Stimulated activated CD4-positive, alpha-beta T cell treated with anti-CD3 and anti-CD28 coated beads, Interleukin-1b, Interleukin-23, amount 100 ng/mL, for 4 hours (primary cell): ENCODE measurements at regions not wholly inside any gene's neighbourhood (a gene's known extent, or its start where the extent isn't known, plus 50 kb on each side); places are given as distances from the start of the nearest gene placed in this dataset.
"Not testable (repeated sequence)": the region's sequence is repeated elsewhere in the genome, so short reads cannot be mapped to it uniquely, and the experiment has no call there.

Experiments
- DNase-seq, 2 donors: peaks; one replicate each; pipeline ENCODE4 v3.0.0-alpha.2; 2020; ENCODE audit warnings: low read depth in 2 of 2

GRCh38 chr5:74461251-74461650 lies 179.3 kb downstream of the ENC1 start:
- no peak for DNase-seq

GRCh38 chr5:74460694-74461093 lies 179.8 kb downstream of the ENC1 start:
- DNase-seq = no peak

- no peak for DNase-seq
Measured at GRCh38 chr5:74459984-74460383, 180.5 kb downstream of the ENC1 start.

- DNase-seq = no peak
Measured at GRCh38 chr5:74457876-74458275, 182.7 kb downstream of the ENC1 start.

- no peak for DNase-seq
Measured at GRCh38 chr5:74454263-74455030, 186.1 kb downstream of the ENC1 start.

GRCh38 chr5:74452856-74453255 lies 187.7 kb downstream of the ENC1 start:
- no peak for DNase-seq

GRCh38 chr5:74450095-74450494 lies 190.4 kb downstream of the ENC1 start:
- no peak for DNase-seq

GRCh38 chr5:74446725-74447241 lies 193.7 kb downstream of the ENC1 start:
- DNase-seq = no peak

GRCh38 chr5:74442466-74442865 lies 198.1 kb downstream of the ENC1 start:
- no peak for DNase-seq

GRCh38 chr5:74441616-74442015 lies 198.9 kb downstream of the ENC1 start:
- DNase-seq = no peak

GRCh38 chr5:74440341-74440740 lies 200.2 kb downstream of the ENC1 start:
- no peak for DNase-seq

- DNase-seq = not testable (repeated sequence)
Measured at GRCh38 chr5:74437870-74438269, 202.7 kb downstream of the ENC1 start.

- no peak for DNase-seq
Measured at GRCh38 chr5:74433896-74434829, 206.4 kb downstream of the ENC1 start.

- no peak for DNase-seq
Measured at GRCh38 chr5:74433255-74433895, 207.2 kb downstream of the ENC1 start.

- DNase-seq = no peak
Measured at GRCh38 chr5:74432721-74433120, 207.8 kb downstream of the ENC1 start.

GRCh38 chr5:74432216-74432615 lies 208.3 kb downstream of the ENC1 start:
- no peak for DNase-seq

GRCh38 chr5:74431290-74431669 lies 209.2 kb downstream of the ENC1 start:
- no peak for DNase-seq

- no peak for DNase-seq
Measured at GRCh38 chr5:74430631-74431289, 209.8 kb downstream of the ENC1 start.

GRCh38 chr5:74429495-74429894 lies 211.0 kb downstream of the ENC1 start:
- no peak for DNase-seq

- DNase-seq = no peak
Measured at GRCh38 chr5:74428876-74429275, 211.7 kb downstream of the ENC1 start.

GRCh38 chr5:74428275-74428674 lies 212.3 kb downstream of the ENC1 start:
- DNase-seq = no peak

GRCh38 chr5:74426506-74426905 lies 214.0 kb downstream of the ENC1 start:
- DNase-seq = no peak
